ENCODE measurements at regions not wholly inside any gene's neighbourhood (a gene's known extent, or its start where the extent isn't known, plus 50 kb on each side); places are given as distances from the start of the nearest gene placed in this dataset.

- TF ChIP-seq RAD21 (IDR thresholded peaks at IDR 0.05 in 1 of 2, conservative IDR thresholded peaks at IDR 0.05 in 1 of 2; ENCODE audit: low read depth in 2 of 2, low read length in 2 of 2), result no peak
- TF ChIP-seq NANOG (IDR thresholded peaks at IDR 0.05; ENCODE audit: insufficient read depth, low read depth, low read length, poor library complexity, severe bottlenecking), result no peak
Measured at GRCh38 chr6:12479881-12480280, 189.7 kb downstream of the EDN1 start (continued).

All from H1 (cell line).